Fibroblast of gingiva (primary cell): ENCODE measurements at regions not wholly inside any gene's neighbourhood (a gene's known extent, or its start where the extent isn't known, plus 50 kb on each side); places are given as distances from the start of the nearest gene placed in this dataset.

Experiments used
- DNase-seq: peaks from one replicate; pipeline ENCODE4 v3.0.0-alpha.2; 2011; ENCODE audit warnings: low read depth

GRCh38 chr13:99911965-99912566, 59.5 kb downstream of the ZIC5 start:
- DNase-seq = no peak

DNA sequence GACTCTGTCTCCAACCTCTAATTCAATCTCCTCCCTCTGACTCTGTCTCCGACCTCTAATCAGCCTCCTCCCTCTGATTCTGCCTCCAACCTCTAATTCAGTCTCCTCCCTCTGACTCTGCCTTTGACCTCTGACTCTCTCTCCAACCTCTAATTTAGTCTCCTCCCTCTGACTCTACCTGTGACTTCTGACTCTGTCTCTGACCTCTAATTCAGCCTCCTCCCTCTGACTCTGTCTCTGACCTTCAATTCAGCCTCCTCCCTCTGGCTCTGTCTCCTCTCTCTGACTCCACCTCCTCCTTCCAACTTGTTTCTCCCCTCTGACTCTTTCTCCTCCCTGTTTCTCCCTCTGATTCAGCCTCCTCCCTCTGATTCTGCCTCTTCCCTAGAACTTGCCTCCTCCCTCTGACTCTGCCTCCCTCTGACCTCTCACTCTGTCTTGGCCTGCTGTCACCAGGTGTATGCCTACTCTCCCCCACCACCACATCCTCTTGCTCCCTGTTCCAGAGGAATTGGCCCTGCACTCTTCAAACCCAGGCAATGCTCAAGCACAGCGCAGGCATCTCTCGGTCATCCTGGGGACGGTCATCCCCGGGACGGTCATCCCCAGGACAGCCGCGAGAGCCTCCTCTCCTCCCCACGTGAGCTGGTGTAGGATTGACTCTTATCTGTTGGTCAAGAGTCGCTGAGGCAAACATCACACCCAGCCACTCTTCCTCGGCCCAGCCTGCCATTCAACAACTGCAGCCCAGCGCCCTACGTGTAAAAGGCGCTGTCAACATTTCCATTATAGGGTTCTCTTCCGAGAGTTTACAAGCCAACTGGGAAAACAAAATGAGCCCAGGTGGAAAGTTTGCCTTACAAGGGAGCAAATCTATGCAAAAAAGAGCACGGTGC, 60.2 kb downstream of the ZIC5 start:
- no peak for DNase-seq

- DNase-seq = no peak
Observed at GRCh38 chr13:99909836-99910619, 61.5 kb downstream of the ZIC5 start.

DNA sequence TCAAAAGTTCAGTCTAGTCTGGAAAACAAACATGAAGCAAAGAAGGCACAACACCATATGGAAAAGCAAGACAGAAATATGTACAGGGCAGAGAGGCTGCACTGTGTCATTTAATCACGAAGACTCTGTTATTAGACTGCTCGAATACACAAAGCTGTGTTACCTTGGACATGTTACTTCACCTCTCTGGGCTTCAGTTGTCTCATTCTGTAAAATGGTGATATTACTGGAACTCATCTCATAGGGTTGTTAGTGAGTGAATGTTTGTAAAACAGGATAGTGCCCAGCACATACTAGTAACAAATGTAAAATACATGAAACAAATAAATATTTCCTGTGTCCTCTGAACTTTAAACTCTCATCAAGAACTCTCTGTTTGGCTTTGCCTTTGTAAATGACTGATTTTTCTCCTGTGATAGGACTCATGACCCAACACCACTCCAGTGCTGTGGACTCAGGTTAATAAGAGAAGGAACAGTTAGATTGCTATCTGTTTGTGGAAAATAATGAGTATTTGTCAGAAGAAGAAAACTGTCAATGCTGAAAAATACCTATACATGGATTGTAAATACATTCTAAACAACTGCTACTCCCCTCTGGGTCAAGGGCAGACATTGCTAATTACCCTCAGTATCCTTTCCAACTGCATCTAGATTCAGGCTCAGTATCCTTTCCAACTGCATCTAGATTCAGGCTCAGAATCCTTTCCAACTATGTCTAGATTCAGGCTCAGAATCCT, 62.3 kb downstream of the ZIC5 start:
- DNase-seq = no peak

GRCh38 chr13:99908140-99908803, 63.3 kb downstream of the ZIC5 start:
- no peak for DNase-seq

- no peak for DNase-seq
Observed at GRCh38 chr13:99907627-99908026, 63.9 kb downstream of the ZIC5 start.

DNA sequence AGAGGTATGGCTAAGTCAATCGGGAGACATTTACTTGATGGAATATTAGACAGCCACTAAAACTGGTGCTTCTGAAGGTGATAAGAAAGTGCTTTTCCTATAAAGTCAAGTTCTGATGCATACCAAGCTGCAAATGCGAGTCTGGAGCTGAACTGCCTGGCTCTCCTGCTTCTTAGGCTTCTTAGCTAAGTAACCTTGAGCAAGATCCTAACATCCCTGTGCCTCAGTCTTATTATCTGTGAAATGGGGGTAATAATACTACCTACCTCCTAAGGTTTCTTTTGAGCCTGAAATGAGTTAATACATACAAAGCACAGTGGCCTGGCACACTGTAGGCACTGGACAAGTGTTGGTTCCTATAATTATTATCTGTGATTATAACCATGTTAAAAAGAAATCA, 64.5 kb downstream of the ZIC5 start:
- no peak for DNase-seq

- no peak for DNase-seq
Observed at GRCh38 chr13:99905814-99906213, 65.8 kb downstream of the ZIC5 start.

- no peak for DNase-seq
Observed at GRCh38 chr13:99905224-99905623, 66.3 kb downstream of the ZIC5 start.

DNA sequence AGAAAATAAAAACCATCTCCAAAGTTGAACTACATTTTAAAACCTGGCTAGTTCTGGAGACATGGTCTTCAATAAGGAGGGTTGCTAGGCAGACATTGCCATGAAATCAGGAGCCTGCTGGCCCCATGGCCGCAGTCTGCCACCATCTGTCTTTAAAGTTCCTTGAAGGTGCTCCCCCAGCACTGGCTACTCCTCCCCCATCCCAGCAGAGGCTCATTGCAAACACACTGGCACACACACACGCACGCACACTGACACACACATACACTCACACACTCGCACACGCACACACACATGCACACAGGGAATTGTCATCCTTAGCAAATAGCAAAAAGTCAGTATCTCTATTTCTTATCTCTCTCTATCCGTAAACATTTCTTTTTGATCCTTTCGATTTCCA, 68.4 kb downstream of the ZIC5 start:
- DNase-seq = no peak

GRCh38 chr13:99902657-99903056, 68.9 kb downstream of the ZIC5 start:
- DNase-seq = no peak

GRCh38 chr13:99900960-99901359, 70.6 kb downstream of the ZIC5 start:
- no peak for DNase-seq

GRCh38 chr13:99898421-99898820, 73.1 kb downstream of the ZIC5 start:
- DNase-seq = no peak

DNA sequence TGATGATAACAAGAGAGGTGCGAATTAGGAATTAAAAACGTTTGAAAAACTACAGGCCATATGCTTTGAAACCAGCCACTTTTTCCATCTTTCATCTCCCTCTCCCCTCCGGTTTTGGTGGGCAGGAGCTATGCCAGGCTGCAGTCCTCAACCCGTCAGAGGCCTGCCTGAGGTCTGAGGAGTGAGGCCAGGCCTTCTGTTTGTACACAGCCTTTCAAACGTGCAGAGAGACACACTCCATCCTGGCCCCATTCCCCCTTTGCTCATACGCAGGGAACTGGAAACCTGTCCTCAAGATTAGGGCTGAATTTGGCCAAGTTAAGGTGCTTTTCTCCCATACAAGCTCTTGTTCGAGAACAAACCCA, 74.5 kb downstream of the ZIC5 start:
- no peak for DNase-seq

- DNase-seq = no peak
Observed at GRCh38 chr13:99896369-99897075, 75.0 kb downstream of the ZIC5 start.

GRCh38 chr13:99895444-99896368, 75.9 kb downstream of the ZIC5 start:
- no peak for DNase-seq

- no peak for DNase-seq
Observed at GRCh38 chr13:99894840-99895443, 76.6 kb downstream of the ZIC5 start.

GRCh38 chr13:99894105-99894839, 77.3 kb downstream of the ZIC5 start:
- DNase-seq = no peak

- no peak for DNase-seq
Observed at GRCh38 chr13:99893567-99893966, 78.0 kb downstream of the ZIC5 start.
